H1 (cell line): ENCODE measurements at regions not wholly inside any gene's neighbourhood (a gene's known extent, or its start where the extent isn't known, plus 50 kb on each side); places are given as distances from the start of the nearest gene placed in this dataset.
"Not testable (repeated sequence)": the region's sequence is repeated elsewhere in the genome, so short reads cannot be mapped to it uniquely, and the experiment has no call there.

ENCODE experiments used
- CTCF ChIA-PET: fragments of 300-600 bp; sonication (Branson Sonifier 250); formaldehyde crosslinking; loops from one replicate; lab custom pipeline; 2021; ENCODE audit not compliant: partially characterized antibody; lab: Charles Lee
- POLR2A ChIA-PET: fragments of 300-600 bp; sonication (Branson Sonifier 250); formaldehyde crosslinking; loops from one replicate; lab custom pipeline; 2021; ENCODE audit warnings: inconsistent platforms; ENCODE audit not compliant: partially characterized antibody; lab: Charles Lee
- DNase-seq, 2 experiments: peaks; one replicate each; pipeline versions ENCODE4 v3.0.0 to v3.0.0-alpha.2; 2010 to 2022; ENCODE audit warnings: low spot score in 2 of 2, low read depth in 1 of 2, mixed read lengths in 1 of 2
- FAIRE-seq: peaks from 2 replicates; lab custom pipeline; 2011; peaks lifted over from hg19 to GRCh38; lab: Jason Lieb, UNC
- H2AFZ ChIP-seq: 2 replicates; pipeline ENCODE4 v1.8.1; 2012; ENCODE audit warnings: low read length, inconsistent platforms
- H2AK5ac ChIP-seq: 2 replicates; pipeline ENCODE4 v1.6.1; 2013; ENCODE audit warnings: low read depth, low read length
- H2BK120ac ChIP-seq: replicated peaks from 2 replicates; pipeline ENCODE3; 2013; ENCODE audit warnings: low read depth, low read length, inconsistent platforms
- H2BK12ac ChIP-seq: 2 replicates; pipeline ENCODE4 v1.6.1; 2013; ENCODE audit warnings: low read depth, low read length
- H2BK15ac ChIP-seq: 2 replicates; pipeline ENCODE4 v1.6.1; 2013; ENCODE audit warnings: low read length
- H2BK20ac ChIP-seq: 2 replicates; pipeline ENCODE4 v1.6.1; 2013; ENCODE audit warnings: low read length
- H2BK5ac ChIP-seq: 2 replicates; pipeline ENCODE4 v1.6.1; 2013; ENCODE audit warnings: low read depth, low read length
- H3K14ac ChIP-seq: 2 replicates; pipeline ENCODE4 v1.6.1; 2013; ENCODE audit warnings: inconsistent platforms; ENCODE audit not compliant: insufficient read length
- H3K18ac ChIP-seq: 2 replicates; pipeline ENCODE4 v1.6.1; 2013; ENCODE audit warnings: low read length; ENCODE audit errors: extremely low read depth
- H3K23ac ChIP-seq: 2 replicates; pipeline ENCODE4 v1.6.1; 2013; ENCODE audit warnings: inconsistent platforms; ENCODE audit not compliant: insufficient read length
- H3K23me2 ChIP-seq: 2 replicates; pipeline ENCODE4 v1.6.1; 2013; ENCODE audit warnings: low read depth, low read length
- H3K27ac ChIP-seq: 2 replicates; pipeline ENCODE4 v1.6.1; 2011; ENCODE audit warnings: low read depth, low read length, inconsistent platforms
- H3K27me3 ChIP-seq, 4 experiments: replicated peaks in 1 of 4; 1 replicate in 1 of 4; 2 replicates in 3 of 4; pipeline versions ENCODE4 v1.6.1 to v1.8.1; 2011 to 2013; ENCODE audit warnings: low read length in 3 of 4, mild to moderate bottlenecking in 3 of 4, inconsistent platforms in 2 of 4, mixed read lengths in 2 of 4, moderate library complexity in 1 of 4; ENCODE audit not compliant: control insufficient read depth in 3 of 4, insufficient read depth in 3 of 4; ENCODE audit errors: extremely low read depth in 1 of 4
- H3K36me3 ChIP-seq, 4 experiments: 2 replicates each; pipeline versions ENCODE4 v1.6.1 to v1.8.1; 2011 to 2013; ENCODE audit warnings: mild to moderate bottlenecking in 4 of 4, low read length in 3 of 4, moderate library complexity in 2 of 4, control low read depth in 1 of 4, inconsistent platforms in 1 of 4; ENCODE audit not compliant: insufficient read depth in 4 of 4, control insufficient read depth in 2 of 4
- H3K4ac ChIP-seq: replicated peaks from 2 replicates; pipeline ENCODE3; 2013; ENCODE audit warnings: low read length, low read depth, mixed read lengths, inconsistent platforms; ENCODE audit not compliant: insufficient read length
- H3K4me1 ChIP-seq, 4 experiments: replicated peaks in 1 of 4; 1 replicate in 1 of 4; 2 replicates in 3 of 4; pipeline versions ENCODE4 v1.6.1 to v1.8.1; 2011 to 2013; ENCODE audit warnings: low read length in 3 of 4, inconsistent platforms in 2 of 4, mixed read lengths in 1 of 4; ENCODE audit not compliant: insufficient read depth in 4 of 4, control insufficient read depth in 3 of 4
- H3K4me2 ChIP-seq, 2 experiments: 2 replicates each; pipeline versions ENCODE4 v1.6.1 to v1.8.1; 2011 to 2013; ENCODE audit warnings: low read depth in 2 of 2, low read length in 2 of 2, control low read depth in 1 of 2, inconsistent platforms in 1 of 2, mild to moderate bottlenecking in 1 of 2; ENCODE audit not compliant: insufficient read depth in 1 of 2
- H3K4me3 ChIP-seq, 4 experiments: fragments of 200-600, 300-600 bp in 1 of 4; sonication (generic), shearing (Covaris generic), sonication (Bioruptor Twin) in 1 of 4; 2 replicates each; pipeline versions ENCODE4 v1.5.1 to v1.8.1; 2011 to 2016; ENCODE audit warnings: low read length in 4 of 4, low read depth in 3 of 4, control low read depth in 2 of 4, inconsistent platforms in 2 of 4, mild to moderate bottlenecking in 2 of 4, mixed read lengths in 1 of 4, moderate library complexity in 1 of 4; ENCODE audit not compliant: insufficient read depth in 2 of 4; ENCODE audit errors: extremely low read depth in 1 of 4
- H3K56ac ChIP-seq: replicated peaks from 2 replicates; pipeline ENCODE3; 2013; ENCODE audit warnings: low read depth, mild to moderate bottlenecking, mixed read lengths, low read length, inconsistent platforms; ENCODE audit not compliant: insufficient read length
- H3K79me1 ChIP-seq: 2 replicates; pipeline ENCODE4 v1.6.1; 2013; ENCODE audit warnings: low read depth, low read length, control low read depth
- H3K79me2 ChIP-seq, 2 experiments: 2 replicates each; pipeline versions ENCODE4 v1.6.1 to v1.8.1; 2012 to 2013; ENCODE audit warnings: low read length in 2 of 2, mild to moderate bottlenecking in 2 of 2, inconsistent platforms in 1 of 2; ENCODE audit not compliant: insufficient read depth in 2 of 2, control insufficient read depth in 1 of 2
- H3K9ac ChIP-seq, 4 experiments: replicated peaks in 1 of 4; 1 replicate in 1 of 4; 2 replicates in 3 of 4; pipeline versions ENCODE4 v1.6.1 to v1.8.1; 2011 to 2013; ENCODE audit warnings: low read depth in 3 of 4, low read length in 3 of 4, control low read depth in 2 of 4, mild to moderate bottlenecking in 2 of 4, moderate library complexity in 2 of 4, inconsistent platforms in 1 of 4; ENCODE audit errors: extremely low read depth in 1 of 4
- H3K9me3 ChIP-seq, 2 experiments: 2 replicates each; pipeline versions ENCODE4 v1.6.1 to v1.8.1; 2012 to 2013; ENCODE audit warnings: mild to moderate bottlenecking in 2 of 2, moderate library complexity in 2 of 2, control low read depth in 1 of 2, inconsistent platforms in 1 of 2, low read depth in 1 of 2, low read length in 1 of 2, mixed read lengths in 1 of 2; ENCODE audit not compliant: insufficient read depth in 2 of 2
- H4K20me1 ChIP-seq, 2 experiments: replicated peaks in 1 of 2; 2 replicates each; pipeline versions ENCODE3 to v1.8.1; 2011 to 2013; ENCODE audit warnings: inconsistent platforms in 2 of 2, low read length in 2 of 2, mild to moderate bottlenecking in 1 of 2; ENCODE audit not compliant: insufficient read depth in 2 of 2, control insufficient read depth in 1 of 2
- H4K5ac ChIP-seq: 2 replicates; pipeline ENCODE4 v1.6.1; 2013; ENCODE audit warnings: low read length, low read depth, mixed read lengths, inconsistent platforms; ENCODE audit not compliant: insufficient read length
- H4K8ac ChIP-seq: 2 replicates; pipeline ENCODE4 v1.8.0; 2013; ENCODE audit warnings: mild to moderate bottlenecking, moderate library complexity, low read length, inconsistent platforms; ENCODE audit not compliant: insufficient read depth; ENCODE audit errors: extremely low read depth
- H4K91ac ChIP-seq: replicated peaks from 2 replicates; pipeline ENCODE3; 2013; ENCODE audit warnings: low read length, mixed read lengths, inconsistent platforms; ENCODE audit not compliant: insufficient read length
- WGBS, 2 experiments: shearing (Covaris generic) in 1 of 2; methylation state at CpG; one replicate each; pipeline versions ENCODE4 v1.1.6 to v1.1.7; 2013 to 2015; ENCODE audit warnings: low lambda C conversion rate in 2 of 2, mixed read lengths in 2 of 2, inconsistent platforms in 1 of 2, low coverage in 1 of 2, missing lambda C conversion rate in 1 of 2; ENCODE audit not compliant: insufficient replicate concordance in 2 of 2, insufficient coverage in 1 of 2, insufficient read length in 1 of 2; ENCODE audit errors: extremely low coverage in 1 of 2, missing lambda C conversion rate in 1 of 2; 5-methylcytosine and 5-hydroxymethylcytosine counted together

DNA sequence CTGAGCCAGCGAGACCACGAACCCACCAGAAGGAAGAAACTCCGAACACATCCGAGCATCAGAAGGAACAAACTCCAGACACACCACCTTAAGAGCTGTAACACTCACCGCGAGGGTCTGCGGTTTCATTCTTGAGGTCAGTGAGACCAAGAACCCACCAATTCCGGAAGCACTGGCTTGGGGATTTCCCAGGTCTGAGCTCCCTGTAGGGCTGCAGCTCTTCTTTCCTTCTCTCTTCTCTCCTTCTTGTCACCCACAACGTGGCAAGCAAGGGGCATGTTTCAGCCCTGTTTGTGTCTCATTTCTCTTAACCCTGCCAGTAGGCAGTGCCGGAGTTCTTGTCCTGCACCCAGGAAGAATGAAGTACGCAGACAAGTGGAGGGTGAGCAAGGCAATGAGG, 713.0 kb downstream of the CDH9 start:
- not testable (repeated sequence) for FAIRE-seq

GRCh38 chr5:26324273-26324895, 714.0 kb downstream of the CDH9 start:
- H3K14ac ChIP-seq, H4K20me1 ChIP-seq, H3K79me2 ChIP-seq, H3K23me2 ChIP-seq, H3K56ac ChIP-seq, FAIRE-seq, H2BK20ac ChIP-seq, H2BK120ac ChIP-seq, H3K4me2 ChIP-seq, H3K4me1 ChIP-seq, H3K4ac ChIP-seq, H3K27me3 ChIP-seq, H3K79me1 ChIP-seq, POLR2A ChIA-PET, H2BK15ac ChIP-seq, DNase-seq, H3K9me3 ChIP-seq, H3K23ac ChIP-seq, H3K36me3 ChIP-seq, H3K18ac ChIP-seq, H2AFZ ChIP-seq, H2BK5ac ChIP-seq, H3K27ac ChIP-seq, H2BK12ac ChIP-seq, H2AK5ac ChIP-seq, H4K8ac ChIP-seq, H3K4me3 ChIP-seq, H3K9ac ChIP-seq, H4K5ac ChIP-seq, H4K91ac ChIP-seq: not testable (repeated sequence)
- WGBS, 2 experiments, result 98% methylated on average over 25 of the region's 41 CpGs; no CpG with 5 or more reads in 1 of the 2 experiments
- CTCF ChIA-PET, result interaction anchor here (1.0 to 2.1 kb wide), 2 partner anchors 249 to 300 kb away, joined by 3 to 6 read pairs; no protein-coding TSS in a partner anchor

More for the DNA sequence above, 713.0 kb downstream of the CDH9 start:
- H3K23me2 ChIP-seq, H3K4me1 ChIP-seq, H3K27ac ChIP-seq, H3K79me1 ChIP-seq, H3K79me2 ChIP-seq, H4K5ac ChIP-seq, H2AFZ ChIP-seq, H3K27me3 ChIP-seq, H4K20me1 ChIP-seq, H3K9ac ChIP-seq, H3K4me3 ChIP-seq, H2BK15ac ChIP-seq, H3K4ac ChIP-seq, H4K8ac ChIP-seq, H3K9me3 ChIP-seq, H2BK120ac ChIP-seq, H2BK5ac ChIP-seq, POLR2A ChIA-PET, H2BK12ac ChIP-seq, DNase-seq, H2AK5ac ChIP-seq, H3K14ac ChIP-seq, H3K56ac ChIP-seq, H3K18ac ChIP-seq, H4K91ac ChIP-seq, H3K4me2 ChIP-seq, H2BK20ac ChIP-seq, H3K36me3 ChIP-seq, H3K23ac ChIP-seq: not testable (repeated sequence)
- CTCF ChIA-PET, result interaction anchor here (0.9 to 2.1 kb wide), 5 partner anchors 18 to 401 kb away, joined by 3 to 6 read pairs (median 3); no protein-coding TSS in a partner anchor
- WGBS, 2 experiments, result 98% methylated on average over 8 of the region's 11 CpGs; no CpG with 5 or more reads in 1 of the 2 experiments
